Liver (tissue), 3 donors: ENCODE measurements at regions not wholly inside any gene's neighbourhood (a gene's known extent, or its start where the extent isn't known, plus 50 kb on each side); places are given as distances from the start of the nearest gene placed in this dataset.

Experiments used
- ATF3 ChIP-seq: IDR thresholded peaks from 2 replicates; pipeline ENCODE4 v1.6.1; 2016; ENCODE audit warnings: antibody characterized with exemption
- CTCF ChIP-seq: fragments of 150-350 bp; IDR thresholded peaks from 2 replicates; pipeline ENCODE4 v1.5.1; 2017; ENCODE audit warnings: improper control_type of control experiment, low read depth, low read length; ENCODE audit not compliant: missing input control
- EGR1 ChIP-seq, 2 donors: IDR thresholded peaks; 2 replicates each; pipeline ENCODE4 v1.6.1; 2016 to 2018; ENCODE audit warnings: antibody characterized with exemption in 2 of 2, low read depth in 2 of 2
- GABPA ChIP-seq, 2 donors: IDR thresholded peaks in 1 of 2; conservative IDR thresholded peaks in 1 of 2; 2 replicates each; pipeline ENCODE4 v1.6.1; 2016; ENCODE audit warnings: antibody characterized with exemption in 2 of 2, mild to moderate bottlenecking in 1 of 2, moderate library complexity in 1 of 2
- HNF4A ChIP-seq, 2 donors: conservative IDR thresholded peaks; 2 replicates each; pipeline ENCODE4 v1.6.1; 2016; ENCODE audit warnings: antibody characterized with exemption in 2 of 2, mild to moderate bottlenecking in 2 of 2
- JUND ChIP-seq, 2 donors: IDR thresholded peaks; 2 replicates each; pipeline ENCODE4 v1.6.1; 2016; ENCODE audit warnings: antibody characterized with exemption in 2 of 2
- MAX ChIP-seq: IDR thresholded peaks from 2 replicates; pipeline ENCODE4 v1.6.1; 2016; ENCODE audit warnings: antibody characterized with exemption
- RAD21 ChIP-seq, 2 donors: IDR thresholded peaks; 2 replicates each; pipeline ENCODE4 v1.6.1; 2016; ENCODE audit warnings: antibody characterized with exemption in 2 of 2, mild to moderate bottlenecking in 2 of 2
- REST ChIP-seq: IDR thresholded peaks from 2 replicates; pipeline ENCODE4 v1.6.1; 2016; ENCODE audit warnings: antibody characterized with exemption, mild to moderate bottlenecking
- RXRA ChIP-seq, 2 donors: IDR thresholded peaks; 2 replicates each; pipeline ENCODE4 v1.6.1; 2017 to 2018; ENCODE audit warnings: antibody characterized with exemption in 2 of 2, mild to moderate bottlenecking in 1 of 2
- SP1 ChIP-seq: IDR thresholded peaks from 2 replicates; pipeline ENCODE4 v1.6.1; 2018; ENCODE audit warnings: antibody characterized with exemption, mild to moderate bottlenecking
- TAF1 ChIP-seq: conservative IDR thresholded peaks from 2 replicates; pipeline ENCODE4 v1.6.1; 2016; ENCODE audit warnings: antibody characterized with exemption, mild to moderate bottlenecking
- YY1 ChIP-seq: IDR thresholded peaks from 2 replicates; pipeline ENCODE4 v1.6.1; 2016; ENCODE audit warnings: antibody characterized with exemption, mild to moderate bottlenecking
- ZBTB33 ChIP-seq: IDR thresholded peaks from 2 replicates; pipeline ENCODE4 v1.6.1; 2016; ENCODE audit warnings: antibody characterized with exemption
- donor health status: healthy.
- donor health status: healthy.

GRCh38 chr11:39434466-39434865 lies 2025.0 kb downstream of the LRRC4C start:
- TF ChIP-seq REST (no peak), CTCF (no peak), SP1 (no peak), MAX (no peak), ZBTB33 (no peak), EGR1 (IDR thresholded peaks at IDR 0.05; ENCODE audit: low read depth in 2 of 2) (no peak), JUND (IDR thresholded peaks at IDR 0.05) (no peak), ATF3 (no peak), RAD21 (IDR thresholded peaks at IDR 0.05) (no peak), HNF4A (conservative IDR thresholded peaks at IDR 0.05) (no peak), GABPA (IDR thresholded peaks at IDR 0.05 in 1 of 2, conservative IDR thresholded peaks at IDR 0.05 in 1 of 2) (no peak), YY1 (no peak), RXRA (IDR thresholded peaks at IDR 0.05) (no peak), TAF1 (no peak)
